ENCODE measurements at regions not wholly inside any gene's neighbourhood (a gene's known extent, or its start where the extent isn't known, plus 50 kb on each side); places are given as distances from the start of the nearest gene placed in this dataset.

DNA sequence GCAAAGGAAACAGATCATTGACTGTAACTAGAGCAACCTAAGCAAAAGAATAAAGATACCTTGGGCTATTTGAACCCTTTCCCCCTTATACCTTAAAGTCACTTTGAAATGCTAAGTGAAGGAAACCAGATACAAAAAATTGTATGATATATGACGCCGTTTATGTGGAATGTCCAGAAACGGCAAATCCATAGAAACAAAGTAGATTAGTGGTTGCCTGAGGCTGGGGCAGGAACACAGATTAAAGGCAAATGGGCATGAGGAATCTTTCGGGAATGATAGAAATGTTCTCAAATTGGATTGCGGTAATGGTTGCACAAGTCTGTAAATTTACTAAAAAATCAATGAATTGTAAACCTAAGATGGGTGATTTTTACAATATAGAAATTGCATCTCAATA is 160.1 kb upstream of the CCDC54 start:
- H3K9ac ChIP-seq (ENCODE audit: low read depth, low read length), result no peak overlapping the region
- no peak overlapping the region for H3K4me2 ChIP-seq (ENCODE audit: insufficient read depth, low read length)
- H3K4me3 ChIP-seq (ENCODE audit: low read depth in 1 of 2, low read length in 2 of 2), result no peak overlapping the region
- no peaks in the 10 kb centered on the region for H3K36me3 ChIP-seq (ENCODE audit: insufficient read depth, low read length)
- ATAC-seq (ENCODE audit: insufficient read depth, low read depth), result no peak
- H4K20me1 ChIP-seq (ENCODE audit: insufficient read depth, low read length), result no peaks in the 10 kb centered on the region
- H2AFZ ChIP-seq (ENCODE audit: low read depth, low read length), result no peak overlapping the region
- no peaks in the 10 kb centered on the region for H3K27me3 ChIP-seq (ENCODE audit: insufficient read depth, low read length, poor library complexity)
- H3K9me3 ChIP-seq (ENCODE audit: insufficient read depth, low read length, severe bottlenecking), result no peaks in the 10 kb centered on the region
- H3K27ac ChIP-seq (ENCODE audit: low read length), result no peak overlapping the region
- no peaks in the 10 kb centered on the region for H3K4me1 ChIP-seq (ENCODE audit: insufficient read depth, low read length)
- no peak for TF ChIP-seq EZH2 (IDR thresholded peaks at IDR 0.05; ENCODE audit: borderline replicate concordance, low read depth, low read length, severe bottlenecking)
- no peak for TF ChIP-seq CTCF (IDR thresholded peaks at IDR 0.05; ENCODE audit: borderline replicate concordance, extremely low read depth, low read length, poor library complexity, severe bottlenecking)
- DNase-seq, result no peak
- H3K79me2 ChIP-seq (ENCODE audit: insufficient read depth, low read length), result no peaks in the 10 kb centered on the region

- H2AFZ ChIP-seq (ENCODE audit: low read depth, low read length), result no peak overlapping the region
- H3K79me2 ChIP-seq (ENCODE audit: insufficient read depth, low read length), result no peaks in the 10 kb centered on the region
- DNase-seq, result no peak
- H3K27ac ChIP-seq (ENCODE audit: low read length), result no peak overlapping the region
- H3K36me3 ChIP-seq (ENCODE audit: insufficient read depth, low read length), result no peaks in the 10 kb centered on the region
- no peak overlapping the region for H3K4me3 ChIP-seq (ENCODE audit: low read depth in 1 of 2, low read length in 2 of 2)
- H3K27me3 ChIP-seq (ENCODE audit: insufficient read depth, low read length, poor library complexity), result no peaks in the 10 kb centered on the region
- H3K4me1 ChIP-seq (ENCODE audit: insufficient read depth, low read length), result no peaks in the 10 kb centered on the region
- no peak overlapping the region for H3K4me2 ChIP-seq (ENCODE audit: insufficient read depth, low read length)
- TF ChIP-seq CTCF (IDR thresholded peaks at IDR 0.05; ENCODE audit: borderline replicate concordance, extremely low read depth, low read length, poor library complexity, severe bottlenecking) (no peak), EZH2 (IDR thresholded peaks at IDR 0.05; ENCODE audit: borderline replicate concordance, low read depth, low read length, severe bottlenecking) (no peak)
- no peaks in the 10 kb centered on the region for H3K9me3 ChIP-seq (ENCODE audit: insufficient read depth, low read length, severe bottlenecking)
- H4K20me1 ChIP-seq (ENCODE audit: insufficient read depth, low read length), result no peaks in the 10 kb centered on the region
- ATAC-seq (ENCODE audit: insufficient read depth, low read depth), result no peak
- H3K9ac ChIP-seq (ENCODE audit: low read depth, low read length), result no peak overlapping the region
Measured at GRCh38 chr3:107218864-107219269, 158.4 kb upstream of the CCDC54 start.

GRCh38 chr3:107220538-107220937 is 156.7 kb upstream of the CCDC54 start:
- Histone ChIP-seq H3K4me2 (ENCODE audit: insufficient read depth, low read length) (no peak overlapping the region), H3K4me3 (ENCODE audit: low read depth in 1 of 2, low read length in 2 of 2) (no peak overlapping the region), H3K27ac (ENCODE audit: low read length) (no peak overlapping the region), H3K79me2 (ENCODE audit: insufficient read depth, low read length) (no peaks in the 10 kb centered on the region), H3K27me3 (ENCODE audit: insufficient read depth, low read length, poor library complexity) (no peaks in the 10 kb centered on the region), H3K4me1 (ENCODE audit: insufficient read depth, low read length) (no peaks in the 10 kb centered on the region), H2AFZ (ENCODE audit: low read depth, low read length) (no peak overlapping the region), H3K9ac (ENCODE audit: low read depth, low read length) (no peak overlapping the region), H4K20me1 (ENCODE audit: insufficient read depth, low read length) (no peaks in the 10 kb centered on the region), H3K36me3 (ENCODE audit: insufficient read depth, low read length) (no peaks in the 10 kb centered on the region), H3K9me3 (ENCODE audit: insufficient read depth, low read length, severe bottlenecking) (no peaks in the 10 kb centered on the region)
- no peak for ATAC-seq (ENCODE audit: insufficient read depth, low read depth)
- no peak for DNase-seq
- TF ChIP-seq CTCF (IDR thresholded peaks at IDR 0.05; ENCODE audit: borderline replicate concordance, extremely low read depth, low read length, poor library complexity, severe bottlenecking), result no peak
- no peak for TF ChIP-seq EZH2 (IDR thresholded peaks at IDR 0.05; ENCODE audit: borderline replicate concordance, low read depth, low read length, severe bottlenecking)

DNA sequence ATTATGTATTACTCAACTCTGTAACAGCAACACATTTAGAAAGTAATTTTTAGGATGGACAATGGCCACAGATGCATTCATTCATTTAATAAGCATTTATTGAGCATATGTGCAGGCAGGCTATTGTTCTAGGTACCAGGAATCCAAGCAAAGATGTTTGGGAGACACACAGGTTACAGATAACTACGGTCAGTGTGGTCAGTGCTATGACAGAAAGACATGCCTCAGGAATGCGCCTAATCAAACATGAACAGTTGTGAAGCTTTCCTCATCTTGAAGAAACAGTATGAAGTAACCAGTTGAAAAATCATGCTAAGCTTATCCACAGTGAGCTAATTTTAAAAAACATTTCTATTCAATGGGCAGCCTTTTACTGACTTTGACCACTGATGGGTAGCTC is 155.4 kb upstream of the CCDC54 start:
- no peak overlapping the region for H3K4me3 ChIP-seq (ENCODE audit: low read depth in 1 of 2, low read length in 2 of 2)
- no peaks in the 10 kb centered on the region for H3K9me3 ChIP-seq (ENCODE audit: insufficient read depth, low read length, severe bottlenecking)
- H3K79me2 ChIP-seq (ENCODE audit: insufficient read depth, low read length), result no peaks in the 10 kb centered on the region
- no peak overlapping the region for H3K9ac ChIP-seq (ENCODE audit: low read depth, low read length)
- H3K36me3 ChIP-seq (ENCODE audit: insufficient read depth, low read length), result no peaks in the 10 kb centered on the region
- DNase-seq, result no peak
- no peak for ATAC-seq (ENCODE audit: insufficient read depth, low read depth)
- no peak overlapping the region for H2AFZ ChIP-seq (ENCODE audit: low read depth, low read length)
- no peaks in the 10 kb centered on the region for H4K20me1 ChIP-seq (ENCODE audit: insufficient read depth, low read length)
- no peaks in the 10 kb centered on the region for H3K4me1 ChIP-seq (ENCODE audit: insufficient read depth, low read length)
- TF ChIP-seq EZH2 (IDR thresholded peaks at IDR 0.05; ENCODE audit: borderline replicate concordance, low read depth, low read length, severe bottlenecking) (no peak), CTCF (IDR thresholded peaks at IDR 0.05; ENCODE audit: borderline replicate concordance, extremely low read depth, low read length, poor library complexity, severe bottlenecking) (no peak)
- no peak overlapping the region for H3K4me2 ChIP-seq (ENCODE audit: insufficient read depth, low read length)
- H3K27me3 ChIP-seq (ENCODE audit: insufficient read depth, low read length, poor library complexity), result no peaks in the 10 kb centered on the region
- H3K27ac ChIP-seq (ENCODE audit: low read length), result no peak overlapping the region
